Ovary (tissue), 3 donors: ENCODE measurements at regions not wholly inside any gene's neighbourhood (a gene's known extent, or its start where the extent isn't known, plus 50 kb on each side); places are given as distances from the start of the nearest gene placed in this dataset.

Experiments
- POLR2A ChIP-seq: fragments of 450-650 bp; IDR thresholded peaks from one replicate; pipeline ENCODE4 v1.6.1; 2017; ENCODE audit warnings: antibody characterized with exemption, mild to moderate bottlenecking, moderate library complexity
- TF ChIP-seq, protein P1 (sequence below), 3 donors: fragments of 450-650 bp in 2 of 3; fragments of 200-600 bp in 1 of 3; IDR thresholded peaks; one replicate each; pipeline versions ENCODE4 v1.5.1 to v1.8.0; 2016 to 2022; ENCODE audit warnings: antibody characterized with exemption in 3 of 3, mild to moderate bottlenecking in 1 of 3
- donor health status: DM: no; HTN: no; CAD: no.

DNA sequence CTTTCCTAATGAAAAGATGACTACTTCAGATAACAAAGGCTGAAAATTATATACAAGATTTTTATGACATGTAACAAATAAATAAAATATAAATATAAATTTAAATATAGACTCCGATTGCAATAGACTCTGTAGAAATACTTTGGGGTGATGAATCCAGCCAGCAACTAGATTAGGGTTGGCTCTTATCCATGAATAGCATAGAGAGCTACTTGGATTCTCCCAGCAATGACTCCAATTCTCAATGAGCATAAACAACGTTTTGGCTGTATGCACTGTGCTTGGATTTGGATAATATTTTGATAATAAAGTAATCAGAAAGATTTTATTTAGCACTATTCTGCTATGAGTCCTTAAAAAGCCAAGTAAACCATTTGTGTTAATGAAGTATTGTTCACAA lies 58.0 kb upstream of the LRFN5 start:
- TF ChIP-seq, protein P1, sequence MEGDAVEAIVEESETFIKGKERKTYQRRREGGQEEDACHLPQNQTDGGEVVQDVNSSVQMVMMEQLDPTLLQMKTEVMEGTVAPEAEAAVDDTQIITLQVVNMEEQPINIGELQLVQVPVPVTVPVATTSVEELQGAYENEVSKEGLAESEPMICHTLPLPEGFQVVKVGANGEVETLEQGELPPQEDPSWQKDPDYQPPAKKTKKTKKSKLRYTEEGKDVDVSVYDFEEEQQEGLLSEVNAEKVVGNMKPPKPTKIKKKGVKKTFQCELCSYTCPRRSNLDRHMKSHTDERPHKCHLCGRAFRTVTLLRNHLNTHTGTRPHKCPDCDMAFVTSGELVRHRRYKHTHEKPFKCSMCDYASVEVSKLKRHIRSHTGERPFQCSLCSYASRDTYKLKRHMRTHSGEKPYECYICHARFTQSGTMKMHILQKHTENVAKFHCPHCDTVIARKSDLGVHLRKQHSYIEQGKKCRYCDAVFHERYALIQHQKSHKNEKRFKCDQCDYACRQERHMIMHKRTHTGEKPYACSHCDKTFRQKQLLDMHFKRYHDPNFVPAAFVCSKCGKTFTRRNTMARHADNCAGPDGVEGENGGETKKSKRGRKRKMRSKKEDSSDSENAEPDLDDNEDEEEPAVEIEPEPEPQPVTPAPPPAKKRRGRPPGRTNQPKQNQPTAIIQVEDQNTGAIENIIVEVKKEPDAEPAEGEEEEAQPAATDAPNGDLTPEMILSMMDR (IDR thresholded peaks at IDR 0.05) = no peak
- no peak for TF ChIP-seq POLR2A
